ENCODE measurements at regions not wholly inside any gene's neighbourhood (a gene's known extent, or its start where the extent isn't known, plus 50 kb on each side); places are given as distances from the start of the nearest gene placed in this dataset.
"Not testable (repeated sequence)": the region's sequence is repeated elsewhere in the genome, so short reads cannot be mapped to it uniquely, and the experiment has no call there.

GRCh38 chr2:198611201-198611600 lies 806.8 kb downstream of the PLCL1 start:
- Mint-ChIP-seq H3K27me3 (ENCODE audit: low read depth) (no peaks in the 10 kb centered on the region), H3K4me1 (ENCODE audit: low read depth) (no peaks in the 10 kb centered on the region), H3K36me3 (ENCODE audit: low read depth) (no peaks in the 10 kb centered on the region), H3K4me3 (no peak overlapping the region), H3K9me3 (ENCODE audit: insufficient read depth) (no peaks in the 10 kb centered on the region), H3K27ac (no peak overlapping the region)
- CTCF ChIA-PET = no interaction called here
- ATAC-seq = no peak
- no peak for DNase-seq
- POLR2A ChIA-PET = no interaction called here

- H3K27ac Mint-ChIP-seq = no peak overlapping the region
- ATAC-seq (no peak), DNase-seq (no peak)
- no peaks in the 10 kb centered on the region for H3K9me3 Mint-ChIP-seq (ENCODE audit: insufficient read depth)
- ChIA-PET CTCF (no interaction called here), POLR2A (no interaction called here)
- no peaks in the 10 kb centered on the region for H3K4me1 Mint-ChIP-seq (ENCODE audit: low read depth)
- no peak overlapping the region for H3K4me3 Mint-ChIP-seq
- no peaks in the 10 kb centered on the region for H3K36me3 Mint-ChIP-seq (ENCODE audit: low read depth)
- no peaks in the 10 kb centered on the region for H3K27me3 Mint-ChIP-seq (ENCODE audit: low read depth)
Measured at GRCh38 chr2:198604599-198604998, 800.2 kb downstream of the PLCL1 start.

DNA sequence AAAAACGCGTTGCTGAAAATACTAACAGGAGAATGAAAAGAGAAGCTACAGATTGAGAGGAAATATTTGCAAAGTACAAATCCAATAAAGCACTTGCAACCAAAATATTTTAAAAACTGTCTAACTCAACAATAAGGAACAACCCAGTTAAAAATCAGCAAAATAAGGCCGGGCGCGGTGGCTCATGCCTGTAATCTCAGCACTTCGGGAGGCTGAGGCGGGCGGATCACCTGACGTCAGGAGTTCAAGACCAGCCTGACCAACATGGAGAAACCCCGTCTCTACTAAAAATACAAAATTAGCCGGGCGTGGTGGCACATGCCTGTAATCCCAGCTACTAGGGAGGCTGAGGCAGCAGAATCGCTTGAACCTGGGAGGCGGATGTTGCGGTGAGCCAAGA lies 798.6 kb downstream of the PLCL1 start:
- CTCF ChIA-PET; H3K27ac Mint-ChIP-seq; H3K27me3 Mint-ChIP-seq (ENCODE audit: low read depth); H3K9me3 Mint-ChIP-seq (ENCODE audit: insufficient read depth); POLR2A ChIA-PET; DNase-seq; H3K4me1 Mint-ChIP-seq (ENCODE audit: low read depth); H3K36me3 Mint-ChIP-seq (ENCODE audit: low read depth); H3K4me3 Mint-ChIP-seq; ATAC-seq: not testable (repeated sequence)

- CTCF ChIA-PET = no interaction called here
- no peaks in the 10 kb centered on the region for H3K27me3 Mint-ChIP-seq (ENCODE audit: low read depth)
- POLR2A ChIA-PET = no interaction called here
- no peaks in the 10 kb centered on the region for H3K36me3 Mint-ChIP-seq (ENCODE audit: low read depth)
- no peaks in the 10 kb centered on the region for H3K4me1 Mint-ChIP-seq (ENCODE audit: low read depth)
- ATAC-seq (no peak), DNase-seq (no peak)
- H3K27ac Mint-ChIP-seq = no peak overlapping the region
- H3K4me3 Mint-ChIP-seq = no peak overlapping the region
- H3K9me3 Mint-ChIP-seq (ENCODE audit: insufficient read depth) = no peaks in the 10 kb centered on the region
Measured at GRCh38 chr2:198597648-198598047, 793.3 kb downstream of the PLCL1 start.

- Mint-ChIP-seq H3K4me3 (no peak overlapping the region), H3K9me3 (ENCODE audit: insufficient read depth) (no peaks in the 10 kb centered on the region), H3K27me3 (ENCODE audit: low read depth) (no peaks in the 10 kb centered on the region), H3K27ac (no peak overlapping the region), H3K4me1 (ENCODE audit: low read depth) (no peaks in the 10 kb centered on the region), H3K36me3 (ENCODE audit: low read depth) (no peaks in the 10 kb centered on the region)
- POLR2A ChIA-PET = no interaction called here
- no peak for ATAC-seq
- CTCF ChIA-PET = no interaction called here
- no peak for DNase-seq
Measured at GRCh38 chr2:198596985-198597384, 792.6 kb downstream of the PLCL1 start.

GRCh38 chr2:198595721-198596120 lies 791.3 kb downstream of the PLCL1 start:
- ATAC-seq = no peak
- no peaks in the 10 kb centered on the region for H3K27me3 Mint-ChIP-seq (ENCODE audit: low read depth)
- no peak overlapping the region for H3K27ac Mint-ChIP-seq
- no peak for DNase-seq
- no peaks in the 10 kb centered on the region for H3K4me1 Mint-ChIP-seq (ENCODE audit: low read depth)
- H3K4me3 Mint-ChIP-seq = no peak overlapping the region
- CTCF ChIA-PET = no interaction called here
- POLR2A ChIA-PET = no interaction called here
- H3K9me3 Mint-ChIP-seq (ENCODE audit: insufficient read depth) = no peaks in the 10 kb centered on the region
- no peaks in the 10 kb centered on the region for H3K36me3 Mint-ChIP-seq (ENCODE audit: low read depth)

DNA sequence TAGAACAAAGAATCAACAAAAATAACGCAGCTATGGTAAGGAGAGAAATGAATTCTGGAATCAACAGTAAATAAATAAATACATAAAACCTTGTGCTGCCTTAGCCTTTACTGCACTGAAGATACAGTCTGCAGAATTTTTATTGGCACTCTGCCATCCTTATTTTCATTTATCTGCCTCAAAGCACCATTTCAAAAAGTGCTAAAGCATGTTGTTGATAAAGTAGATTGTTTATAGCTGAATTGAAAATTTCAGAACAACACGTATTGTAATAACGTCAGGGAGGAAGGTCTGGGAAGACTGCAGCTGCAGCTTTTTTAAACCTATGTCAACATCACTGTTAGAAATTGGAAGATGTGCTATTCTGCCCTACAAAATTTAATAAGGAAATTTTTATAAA lies 787.2 kb downstream of the PLCL1 start:
- H3K36me3 Mint-ChIP-seq (ENCODE audit: low read depth) = no peaks in the 10 kb centered on the region
- DNase-seq (no peak), ATAC-seq (no peak)
- no peak overlapping the region for H3K4me3 Mint-ChIP-seq
- ChIA-PET POLR2A (no interaction called here), CTCF (no interaction called here)
- no peaks in the 10 kb centered on the region for H3K27me3 Mint-ChIP-seq (ENCODE audit: low read depth)
- no peak overlapping the region for H3K27ac Mint-ChIP-seq
- no peaks in the 10 kb centered on the region for H3K4me1 Mint-ChIP-seq (ENCODE audit: low read depth)
- H3K9me3 Mint-ChIP-seq (ENCODE audit: insufficient read depth) = peaks cover 6% of the 10 kb centered on the region

GRCh38 chr2:198587741-198588140 lies 783.3 kb downstream of the PLCL1 start:
- ATAC-seq (no peak), DNase-seq (no peak)
- Mint-ChIP-seq H3K4me1 (ENCODE audit: low read depth) (no peaks in the 10 kb centered on the region), H3K27me3 (ENCODE audit: low read depth) (no peaks in the 10 kb centered on the region), H3K27ac (no peak overlapping the region), H3K36me3 (ENCODE audit: low read depth) (no peaks in the 10 kb centered on the region), H3K9me3 (ENCODE audit: insufficient read depth) (peaks cover 6% of the 10 kb centered on the region), H3K4me3 (no peak overlapping the region)
- CTCF ChIA-PET = no interaction called here
- POLR2A ChIA-PET = no interaction called here

DNA sequence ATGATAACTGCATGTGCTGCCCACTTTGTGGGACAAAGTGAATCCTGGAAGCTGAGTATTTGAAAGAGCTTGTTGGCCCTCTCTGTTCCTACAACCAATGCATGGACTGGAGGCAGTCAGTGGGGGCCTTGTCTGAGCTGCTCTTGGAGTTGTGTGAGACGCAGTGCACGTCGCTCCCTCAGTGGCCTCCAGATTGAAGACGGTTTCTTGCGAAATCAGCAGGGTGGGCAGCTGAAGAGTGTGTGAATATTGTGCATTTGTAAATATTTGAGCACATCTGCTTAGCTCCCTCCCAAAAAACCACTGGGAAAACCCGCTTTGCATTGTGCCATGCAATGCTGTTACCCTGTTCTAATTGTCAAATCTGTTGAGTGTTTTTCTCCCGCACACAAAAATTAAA lies 782.8 kb downstream of the PLCL1 start:
- DNase-seq (no peak), ATAC-seq (no peak)
- Mint-ChIP-seq H3K4me3 (no peak overlapping the region), H3K9me3 (ENCODE audit: insufficient read depth) (peaks cover 6% of the 10 kb centered on the region), H3K27ac (no peak overlapping the region), H3K36me3 (ENCODE audit: low read depth) (no peaks in the 10 kb centered on the region), H3K4me1 (ENCODE audit: low read depth) (no peaks in the 10 kb centered on the region), H3K27me3 (ENCODE audit: low read depth) (no peaks in the 10 kb centered on the region)
- POLR2A ChIA-PET = no interaction called here
- CTCF ChIA-PET = no interaction called here

DNA sequence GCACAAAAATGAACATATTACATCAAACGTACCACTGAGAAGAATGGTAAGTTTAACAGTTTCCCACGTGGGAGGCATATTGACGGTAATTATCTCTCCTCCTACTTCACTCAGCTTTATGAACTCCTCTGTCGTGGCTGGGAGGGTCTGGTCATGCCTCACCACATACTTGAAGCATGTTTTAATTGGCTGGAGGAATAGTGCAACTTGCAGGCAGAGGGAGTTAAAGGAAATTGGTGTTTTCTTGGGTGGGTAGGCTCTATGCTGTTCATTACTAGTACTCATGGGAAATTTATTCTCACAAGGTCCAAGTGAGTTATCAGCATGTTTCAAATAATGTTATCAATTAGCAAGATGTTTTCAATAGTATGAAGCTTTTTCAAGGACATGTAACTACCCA lies 767.0 kb downstream of the PLCL1 start:
- Mint-ChIP-seq H3K4me3 (no peak overlapping the region), H3K27ac (no peak overlapping the region), H3K27me3 (ENCODE audit: low read depth) (no peaks in the 10 kb centered on the region), H3K36me3 (ENCODE audit: low read depth) (no peaks in the 10 kb centered on the region), H3K4me1 (ENCODE audit: low read depth) (no peaks in the 10 kb centered on the region), H3K9me3 (ENCODE audit: insufficient read depth) (peaks cover 11% of the 10 kb centered on the region)
- ChIA-PET POLR2A (no interaction called here), CTCF (no interaction called here)
- ATAC-seq (no peak), DNase-seq (no peak)

- no peaks in the 10 kb centered on the region for H3K36me3 Mint-ChIP-seq (ENCODE audit: low read depth)
- no peaks in the 10 kb centered on the region for H3K9me3 Mint-ChIP-seq (ENCODE audit: insufficient read depth)
- POLR2A ChIA-PET = no interaction called here
- ATAC-seq (no peak), DNase-seq (no peak)
- H3K4me3 Mint-ChIP-seq = no peak overlapping the region
- no peak overlapping the region for H3K27ac Mint-ChIP-seq
- H3K27me3 Mint-ChIP-seq (ENCODE audit: low read depth) = no peaks in the 10 kb centered on the region
- H3K4me1 Mint-ChIP-seq (ENCODE audit: low read depth) = no peaks in the 10 kb centered on the region
- CTCF ChIA-PET = no interaction called here
Measured at GRCh38 chr2:198558176-198558575, 753.8 kb downstream of the PLCL1 start.

- no peak overlapping the region for H3K4me3 Mint-ChIP-seq
- H3K27me3 Mint-ChIP-seq (ENCODE audit: low read depth) = no peaks in the 10 kb centered on the region
- H3K36me3 Mint-ChIP-seq (ENCODE audit: low read depth) = no peaks in the 10 kb centered on the region
- H3K4me1 Mint-ChIP-seq (ENCODE audit: low read depth) = no peaks in the 10 kb centered on the region
- ChIA-PET POLR2A (no interaction called here), CTCF (no interaction called here)
- ATAC-seq (no peak), DNase-seq (no peak)
- no peaks in the 10 kb centered on the region for H3K9me3 Mint-ChIP-seq (ENCODE audit: insufficient read depth)
- H3K27ac Mint-ChIP-seq = no peak overlapping the region
Measured at GRCh38 chr2:198546122-198546521, 741.7 kb downstream of the PLCL1 start.

- no peak for DNase-seq
- POLR2A ChIA-PET = no interaction called here
- ATAC-seq = no peak
Measured at GRCh38 chr2:198545411-198545810, 741.0 kb downstream of the PLCL1 start.

GRCh38 chr2:198544461-198544860 lies 740.1 kb downstream of the PLCL1 start:
- no peaks in the 10 kb centered on the region for H3K9me3 Mint-ChIP-seq (ENCODE audit: insufficient read depth)
- POLR2A ChIA-PET = no interaction called here
- ATAC-seq (no peak), DNase-seq (no peak)
- H3K36me3 Mint-ChIP-seq (ENCODE audit: low read depth) = no peaks in the 10 kb centered on the region
- H3K4me3 Mint-ChIP-seq = no peak overlapping the region
- CTCF ChIA-PET = no interaction called here
- H3K27me3 Mint-ChIP-seq (ENCODE audit: low read depth) = no peaks in the 10 kb centered on the region
- no peaks in the 10 kb centered on the region for H3K4me1 Mint-ChIP-seq (ENCODE audit: low read depth)
- H3K27ac Mint-ChIP-seq = no peak overlapping the region

More at GRCh38 chr2:198545411-198545810, 741.0 kb downstream of the PLCL1 start:
- CTCF ChIA-PET = no interaction called here
- Mint-ChIP-seq H3K36me3 (ENCODE audit: low read depth) (no peaks in the 10 kb centered on the region), H3K27ac (no peak overlapping the region), H3K4me3 (no peak overlapping the region), H3K4me1 (ENCODE audit: low read depth) (no peaks in the 10 kb centered on the region), H3K9me3 (ENCODE audit: insufficient read depth) (no peaks in the 10 kb centered on the region), H3K27me3 (ENCODE audit: low read depth) (no peaks in the 10 kb centered on the region)

Data from activated CD8-positive, alpha-beta T cell treated with anti-CD3 and anti-CD28 coated beads, Interleukin-2, amount 10 ng/mL, durations not matched to agents 7 days and 5 days (primary cell).